Neural cell (in vitro differentiated cells): ENCODE measurements at regions not wholly inside any gene's neighbourhood (a gene's known extent, or its start where the extent isn't known, plus 50 kb on each side); places are given as distances from the start of the nearest gene placed in this dataset.

Source experiments
- H2AFZ ChIP-seq: fragments of 200-600, 300-800 bp; sonication (generic), shearing (Covaris generic); 2 replicates; pipeline ENCODE4 v1.6.0; 2014; ENCODE audit warnings: low read depth, mild to moderate bottlenecking, antibody characterized with exemption, low read length, moderate library complexity
- H3F3A ChIP-seq: fragments of 200-600 bp; shearing (Covaris generic); 2 replicates; pipeline ENCODE4 v1.6.1; 2016; ENCODE audit warnings: mild to moderate bottlenecking, moderate library complexity, mixed read lengths, antibody characterized with exemption, low read length; ENCODE audit not compliant: insufficient read depth, poor library complexity, severe bottlenecking
- H3K27ac ChIP-seq: fragments of 200-600, 300-800 bp; sonication (generic), shearing (Covaris generic); 2 replicates; pipeline ENCODE4 v1.5.1; 2014; ENCODE audit warnings: mild to moderate bottlenecking, low read length, moderate library complexity
- H3K27me3 ChIP-seq: fragments of 300-800, 200-600 bp; sonication (generic), shearing (Covaris generic); 2 replicates; pipeline ENCODE4 v1.6.0; 2014; ENCODE audit warnings: mild to moderate bottlenecking, low read depth, low read length, moderate library complexity; ENCODE audit not compliant: insufficient read depth
- H3K36me3 ChIP-seq: fragments of 300-800, 200-600 bp; sonication (generic), shearing (Covaris generic); 2 replicates; pipeline ENCODE4 v1.5.1; 2014; ENCODE audit warnings: mild to moderate bottlenecking, antibody characterized with exemption, low read length, moderate library complexity; ENCODE audit not compliant: insufficient read depth
- H3K4me2 ChIP-seq: fragments of 300-800, 200-600 bp; sonication (generic), shearing (Covaris generic); 2 replicates; pipeline ENCODE4 v1.6.0; 2014; ENCODE audit warnings: mild to moderate bottlenecking, low read length
- H3K4me3 ChIP-seq: fragments of 300-800, 200-600 bp; sonication (generic), shearing (Covaris generic); 2 replicates; pipeline ENCODE4 v1.5.1; 2014; ENCODE audit warnings: mild to moderate bottlenecking, low read length, moderate library complexity
- H3K79me2 ChIP-seq: fragments of 200-600 bp; shearing (Covaris generic); replicated peaks from 2 replicates; pipeline ENCODE4 v1.6.0; 2014; ENCODE audit warnings: mild to moderate bottlenecking, low read length, moderate library complexity; ENCODE audit not compliant: insufficient read depth
- H3K9ac ChIP-seq: fragments of 300-800, 200-600 bp; sonication (generic), shearing (Covaris generic); 2 replicates; pipeline ENCODE4 v1.6.1; 2016; ENCODE audit warnings: mild to moderate bottlenecking, low read length, mixed read lengths
- H3K9me2 ChIP-seq: fragments of 200-600 bp; shearing (Covaris generic); 2 replicates; pipeline ENCODE4 v1.6.1; 2016; ENCODE audit warnings: mild to moderate bottlenecking, low read length, mixed read lengths; ENCODE audit not compliant: insufficient read depth
- H3K9me3 ChIP-seq: fragments of 200-600, 300-800 bp; sonication (generic), shearing (Covaris generic); 2 replicates; pipeline ENCODE4 v1.6.1; 2016; ENCODE audit warnings: mild to moderate bottlenecking, mixed run types, low read length, moderate library complexity, mixed read lengths
- H4K20me1 ChIP-seq: fragments of 200-600 bp; shearing (Covaris generic); 2 replicates; pipeline ENCODE4 v1.6.1; 2016; ENCODE audit warnings: mild to moderate bottlenecking, mixed run types; ENCODE audit not compliant: insufficient read depth
- EP300 ChIP-seq: fragments of 450-650 bp; conservative IDR thresholded peaks from 2 replicates; pipeline ENCODE4 v1.6.1; 2014; ENCODE audit warnings: antibody characterized with exemption, mild to moderate bottlenecking, moderate library complexity; ENCODE audit not compliant: poor library complexity, severe bottlenecking
- EZH2 ChIP-seq: fragments of 200-600, 300-800 bp; shearing (Covaris generic), sonication (generic); IDR thresholded peaks from 2 replicates; pipeline ENCODE4 v1.6.1; 2014; ENCODE audit warnings: antibody characterized with exemption, low read length, borderline replicate concordance, mild to moderate bottlenecking; ENCODE audit not compliant: insufficient read depth, poor library complexity, severe bottlenecking
- MXI1 ChIP-seq: fragments of 450-650 bp; conservative IDR thresholded peaks from 2 replicates; pipeline ENCODE4 v1.6.1; 2014; ENCODE audit warnings: antibody characterized with exemption, mild to moderate bottlenecking; ENCODE audit not compliant: poor library complexity, severe bottlenecking
- POLR2AphosphoS5 ChIP-seq: IDR thresholded peaks from 2 replicates; pipeline ENCODE4 v1.6.1; 2012
- RAD21 ChIP-seq: fragments of 450-650 bp; conservative IDR thresholded peaks from 2 replicates; pipeline ENCODE4 v1.6.1; 2014; ENCODE audit warnings: antibody characterized with exemption, mild to moderate bottlenecking, moderate library complexity
- SMC3 ChIP-seq: fragments of 450-650 bp; conservative IDR thresholded peaks from 2 replicates; pipeline ENCODE4 v1.6.1; 2014; ENCODE audit warnings: antibody characterized with exemption, mild to moderate bottlenecking, moderate library complexity; ENCODE audit not compliant: poor library complexity
- TF ChIP-seq, protein P1 (sequence below): fragments of 450-650 bp; IDR thresholded peaks from 2 replicates; pipeline ENCODE4 v1.5.1; 2014; ENCODE audit warnings: antibody characterized with exemption, mild to moderate bottlenecking, moderate library complexity; ENCODE audit not compliant: poor library complexity, severe bottlenecking

DNA sequence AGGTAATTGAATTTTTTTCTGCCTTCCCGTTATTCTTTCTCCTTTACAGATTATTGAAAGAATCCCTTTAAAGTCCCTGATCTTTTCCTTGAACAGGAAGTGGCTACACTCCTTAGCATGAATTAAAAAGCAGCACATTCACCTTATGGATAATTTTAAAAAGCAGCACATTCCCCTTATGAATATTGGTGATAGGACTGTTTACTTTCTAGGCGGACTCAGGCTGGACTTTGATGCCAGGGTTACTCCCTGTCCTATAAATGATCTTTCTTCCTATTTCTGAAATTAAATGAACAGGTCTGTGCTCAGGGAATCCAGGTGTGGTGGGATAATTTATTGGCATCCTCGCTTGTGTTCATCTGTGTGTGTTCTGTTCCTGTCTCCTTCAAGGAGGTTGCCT is 226.0 kb downstream of the DCDC2C start:
- H3K9me2 ChIP-seq, result no peaks in the 10 kb centered on the region
- H4K20me1 ChIP-seq, result no peaks in the 10 kb centered on the region
- no peak overlapping the region for H3K4me2 ChIP-seq
- no peak overlapping the region for H3K27ac ChIP-seq
- H3K79me2 ChIP-seq, result no peaks in the 10 kb centered on the region
- peaks cover 3% of the 10 kb centered on the region for H3K9me3 ChIP-seq
- no peak overlapping the region for H3K4me3 ChIP-seq
- H3K36me3 ChIP-seq, result no peaks in the 10 kb centered on the region
- H3K9ac ChIP-seq, result no peak overlapping the region
- H3K27me3 ChIP-seq, result no peaks in the 10 kb centered on the region
- H3F3A ChIP-seq, result no peaks in the 10 kb centered on the region
- H2AFZ ChIP-seq, result no peak overlapping the region
- TF ChIP-seq, protein P1, sequence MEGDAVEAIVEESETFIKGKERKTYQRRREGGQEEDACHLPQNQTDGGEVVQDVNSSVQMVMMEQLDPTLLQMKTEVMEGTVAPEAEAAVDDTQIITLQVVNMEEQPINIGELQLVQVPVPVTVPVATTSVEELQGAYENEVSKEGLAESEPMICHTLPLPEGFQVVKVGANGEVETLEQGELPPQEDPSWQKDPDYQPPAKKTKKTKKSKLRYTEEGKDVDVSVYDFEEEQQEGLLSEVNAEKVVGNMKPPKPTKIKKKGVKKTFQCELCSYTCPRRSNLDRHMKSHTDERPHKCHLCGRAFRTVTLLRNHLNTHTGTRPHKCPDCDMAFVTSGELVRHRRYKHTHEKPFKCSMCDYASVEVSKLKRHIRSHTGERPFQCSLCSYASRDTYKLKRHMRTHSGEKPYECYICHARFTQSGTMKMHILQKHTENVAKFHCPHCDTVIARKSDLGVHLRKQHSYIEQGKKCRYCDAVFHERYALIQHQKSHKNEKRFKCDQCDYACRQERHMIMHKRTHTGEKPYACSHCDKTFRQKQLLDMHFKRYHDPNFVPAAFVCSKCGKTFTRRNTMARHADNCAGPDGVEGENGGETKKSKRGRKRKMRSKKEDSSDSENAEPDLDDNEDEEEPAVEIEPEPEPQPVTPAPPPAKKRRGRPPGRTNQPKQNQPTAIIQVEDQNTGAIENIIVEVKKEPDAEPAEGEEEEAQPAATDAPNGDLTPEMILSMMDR, result no peak
- no peak for TF ChIP-seq POLR2AphosphoS5

DNA sequence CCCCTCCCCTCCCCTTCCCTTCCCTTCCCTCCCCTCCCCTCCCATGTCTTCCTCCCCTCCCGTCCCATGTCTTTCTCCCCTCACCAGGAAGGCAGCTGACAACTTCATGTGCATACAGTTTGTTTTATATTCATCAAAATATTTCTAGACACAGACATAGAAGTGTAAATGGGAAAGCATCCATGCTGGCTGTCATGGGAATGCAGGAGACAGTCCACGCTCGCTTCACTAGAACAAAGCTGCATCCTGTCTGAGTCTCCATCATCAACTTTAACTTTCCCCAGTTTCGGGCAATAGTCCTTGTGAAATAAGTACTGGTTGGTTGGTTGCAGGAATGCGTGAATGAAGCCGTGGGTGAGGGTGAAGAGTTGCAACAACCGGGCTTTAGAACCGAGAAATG is 226.9 kb downstream of the DCDC2C start:
- no peaks in the 10 kb centered on the region for H3F3A ChIP-seq
- H3K9me2 ChIP-seq, result no peaks in the 10 kb centered on the region
- no peaks in the 10 kb centered on the region for H3K27me3 ChIP-seq
- no peak for TF ChIP-seq POLR2AphosphoS5
- no peak for TF ChIP-seq EP300
- no peak for TF ChIP-seq EZH2
- peaks cover 3% of the 10 kb centered on the region for H3K9me3 ChIP-seq
- no peak overlapping the region for H3K9ac ChIP-seq
- H4K20me1 ChIP-seq, result no peaks in the 10 kb centered on the region
- no peak overlapping the region for H3K27ac ChIP-seq
- H2AFZ ChIP-seq, result no peak overlapping the region
- H3K4me2 ChIP-seq, result no peak overlapping the region
- H3K36me3 ChIP-seq, result no peaks in the 10 kb centered on the region
- no peaks in the 10 kb centered on the region for H3K79me2 ChIP-seq
- no peak overlapping the region for H3K4me3 ChIP-seq

DNA sequence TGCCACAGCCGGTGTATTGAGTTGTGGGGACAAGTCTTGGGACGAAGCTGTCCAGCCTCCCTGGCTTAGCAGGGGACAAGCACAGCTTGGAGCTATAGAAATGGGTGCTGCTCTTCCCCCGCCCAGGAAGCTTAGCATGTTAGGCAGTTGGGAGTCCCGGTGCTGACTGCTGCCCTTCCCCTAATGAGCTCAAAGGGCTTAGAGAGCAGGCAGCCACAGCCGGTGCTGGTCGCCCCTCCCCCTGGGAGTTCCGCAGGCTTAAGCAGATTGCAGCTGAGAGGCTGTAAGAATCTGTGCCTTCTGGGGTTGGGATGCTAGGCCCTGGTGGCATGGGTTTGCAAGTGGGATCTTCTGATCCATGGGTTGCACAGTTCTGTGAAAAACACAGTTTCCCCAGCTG is 237.3 kb downstream of the DCDC2C start:
- H3K36me3 ChIP-seq, result no peaks in the 10 kb centered on the region
- no peak overlapping the region for H3K4me2 ChIP-seq
- no peak overlapping the region for H2AFZ ChIP-seq
- H3K9me2 ChIP-seq, result no peaks in the 10 kb centered on the region
- no peak overlapping the region for H3K27ac ChIP-seq
- no peak overlapping the region for H3K9ac ChIP-seq
- H3F3A ChIP-seq, result no peaks in the 10 kb centered on the region
- H3K27me3 ChIP-seq, result no peaks in the 10 kb centered on the region
- H4K20me1 ChIP-seq, result no peaks in the 10 kb centered on the region
- no peaks in the 10 kb centered on the region for H3K9me3 ChIP-seq
- TF ChIP-seq, protein P1, result no peak
- TF ChIP-seq SMC3 (no peak), RAD21 (no peak), EP300 (no peak), MXI1 (no peak)
- no peaks in the 10 kb centered on the region for H3K79me2 ChIP-seq
- H3K4me3 ChIP-seq, result no peak overlapping the region
